ENCODE measurements at regions not wholly inside any gene's neighbourhood (a gene's known extent, or its start where the extent isn't known, plus 50 kb on each side); places are given as distances from the start of the nearest gene placed in this dataset.

GRCh38 chr12:124517260-124518050 is 50.0 kb downstream of the NCOR2 start:
- peak overlapping the region; percentile 94 for H3K27ac ChIP-seq

GRCh38 chr12:124516850-124517249 is 50.6 kb downstream of the NCOR2 start:
- peak overlapping the region; percentile 94 for H3K27ac ChIP-seq
- no peak for TF ChIP-seq ZFX (IDR thresholded peaks at IDR 0.05)
- TF ChIP-seq CTCF (conservative IDR thresholded peaks at IDR 0.05): no peak

More at GRCh38 chr12:124517260-124518050, 50.0 kb downstream of the NCOR2 start:
- no peak for TF ChIP-seq ZFX (IDR thresholded peaks at IDR 0.05)
- no peak for TF ChIP-seq CTCF (conservative IDR thresholded peaks at IDR 0.05)

- TF ChIP-seq ZFX (IDR thresholded peaks at IDR 0.05) (no peak), CTCF (conservative IDR thresholded peaks at IDR 0.05) (no peak)
- peak overlapping the region; percentile 94 for H3K27ac ChIP-seq
Observed at GRCh38 chr12:124515981-124516380, 51.4 kb downstream of the NCOR2 start.

- H3K27ac ChIP-seq: no peak overlapping the region; the same call in 1 of the 2 replicates
- TF ChIP-seq ZFX (IDR thresholded peaks at IDR 0.05) (no peak), CTCF (conservative IDR thresholded peaks at IDR 0.05) (no peak)
Observed at GRCh38 chr12:124514996-124515932, 52.1 kb downstream of the NCOR2 start.

DNA sequence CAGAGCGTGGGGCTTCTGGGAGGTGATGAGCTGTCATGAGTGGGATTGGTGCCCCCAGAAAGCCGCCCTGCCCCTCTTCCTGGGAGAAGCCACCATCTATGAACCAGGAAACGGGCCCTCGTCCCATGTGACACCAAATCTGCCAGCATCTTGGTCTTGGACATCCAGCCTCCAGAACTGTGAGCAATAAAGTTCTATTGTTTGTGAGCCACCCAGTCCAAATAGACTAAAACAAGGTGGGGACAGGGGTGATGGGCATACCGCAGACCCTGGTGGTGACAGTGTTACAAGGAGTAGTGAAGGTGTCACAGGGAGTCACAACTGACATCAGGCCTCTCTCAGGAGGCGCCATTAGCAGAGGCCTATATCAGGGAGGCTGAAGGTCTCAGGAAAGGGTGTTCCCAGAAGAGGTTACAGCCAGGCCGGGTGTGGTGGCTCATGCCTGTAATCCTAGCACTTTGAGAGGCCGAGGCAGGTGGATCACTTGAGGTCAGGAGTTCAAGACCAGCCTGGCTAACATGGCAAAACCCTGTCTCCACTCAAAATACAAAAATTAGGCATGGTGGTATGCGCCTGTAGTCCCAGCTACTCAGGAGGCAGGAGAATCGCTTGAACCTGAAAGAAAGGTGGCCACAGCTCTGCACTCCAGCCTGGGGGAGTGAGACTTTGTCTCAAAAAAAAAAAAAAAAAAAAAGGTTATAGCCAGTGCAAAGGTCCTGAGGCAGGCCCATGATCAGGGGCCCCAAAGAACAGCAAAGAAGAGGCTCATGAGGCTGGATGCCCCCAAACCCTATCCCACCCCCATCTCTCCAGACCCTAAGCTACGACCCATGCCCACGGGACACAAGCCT is 53.0 kb downstream of the NCOR2 start:
- TF ChIP-seq ZFX (IDR thresholded peaks at IDR 0.05) (no peak), CTCF (conservative IDR thresholded peaks at IDR 0.05) (no peak)
- no peak overlapping the region for H3K27ac ChIP-seq

- no peak overlapping the region for H3K27ac ChIP-seq
Observed at GRCh38 chr12:124513297-124513867, 54.0 kb downstream of the NCOR2 start.

More at GRCh38 chr12:124513297-124513867, 54.0 kb downstream of the NCOR2 start:
- no peak for TF ChIP-seq ZFX (IDR thresholded peaks at IDR 0.05)
- TF ChIP-seq CTCF (conservative IDR thresholded peaks at IDR 0.05): no peak

Measured in C4-2B (cell line).